IMR-90 (cell line): ENCODE measurements at regions not wholly inside any gene's neighbourhood (a gene's known extent, or its start where the extent isn't known, plus 50 kb on each side); places are given as distances from the start of the nearest gene placed in this dataset.

Source experiments
- ATAC-seq: fragments of 200-7000 bp; cut with Tn5 transposase; 2 replicates; pipeline ENCODE4 v1.9.1; 2020; ENCODE audit warnings: low read depth, mild to moderate bottlenecking, moderate library complexity
- BruUV-seq: library from RNA; stranded (reverse); fragments of 400-500 nt; replicated peaks from 2 replicates; lab custom pipeline; 2021; lab: Mats Ljungman, UMichigan
- CTCF ChIA-PET: fragments of 300-600 bp; formaldehyde crosslinking; extraction: SDS; loops from one replicate; lab custom pipeline; 2021; ENCODE audit warnings: antibody characterized with exemption; lab: Yijun Ruan, JAX
- POLR2A ChIA-PET: fragments of 300-600 bp; sonication (Branson Sonifier 250); formaldehyde crosslinking; loops from one replicate; lab custom pipeline; 2022; ENCODE audit warnings: antibody characterized with exemption; ENCODE audit not compliant: unreplicated experiment; lab: Charles Lee
- DNase-seq: peaks from one replicate; pipeline ENCODE4 v3.0.0; 2013
- H2AFZ ChIP-seq: replicated peaks from 2 replicates; pipeline ENCODE3; 2013; ENCODE audit warnings: low read length, mild to moderate bottlenecking; ENCODE audit not compliant: poor library complexity
- H2AK5ac ChIP-seq: 2 replicates; pipeline ENCODE4 v1.6.1; 2013; ENCODE audit warnings: low read depth, low read length, inconsistent platforms
- H2AK9ac ChIP-seq: replicated peaks from 2 replicates; pipeline ENCODE3; 2013; ENCODE audit warnings: mild to moderate bottlenecking, low read depth, low read length, moderate library complexity; ENCODE audit not compliant: poor library complexity
- H2BK120ac ChIP-seq: 2 replicates; pipeline ENCODE4 v1.6.1; 2013; ENCODE audit warnings: low read depth, low read length, inconsistent platforms
- H2BK15ac ChIP-seq: 3 replicates; pipeline ENCODE4 v1.6.1; 2013; ENCODE audit warnings: low read depth, low read length, inconsistent platforms
- H2BK20ac ChIP-seq: 2 replicates; pipeline ENCODE4 v1.6.1; 2013; ENCODE audit warnings: low read depth, mild to moderate bottlenecking, inconsistent platforms, low read length, moderate library complexity
- H2BK5ac ChIP-seq: 2 replicates; pipeline ENCODE4 v1.6.1; 2013; ENCODE audit warnings: mild to moderate bottlenecking, low read depth, low read length, inconsistent platforms; ENCODE audit not compliant: poor library complexity, severe bottlenecking
- H3K14ac ChIP-seq: replicated peaks from 2 replicates; pipeline ENCODE4 v1.6.1; 2013; ENCODE audit warnings: low read depth, low read length, inconsistent platforms
- H3K18ac ChIP-seq: 2 replicates; pipeline ENCODE4 v1.6.1; 2013; ENCODE audit warnings: low read depth, low read length, control low read depth
- H3K23ac ChIP-seq: 2 replicates; pipeline ENCODE4 v1.6.1; 2013; ENCODE audit warnings: low read depth, low read length, inconsistent platforms
- H3K27ac ChIP-seq: 2 replicates; pipeline ENCODE4 v1.5.1; 2013; ENCODE audit warnings: mild to moderate bottlenecking, control low read depth, low read length; ENCODE audit not compliant: insufficient read depth
- H3K27me3 ChIP-seq: 2 replicates; pipeline ENCODE4 v1.6.1; 2013; ENCODE audit warnings: low read length; ENCODE audit not compliant: control insufficient read depth, insufficient read depth
- H3K36me3 ChIP-seq: 2 replicates; pipeline ENCODE4 v1.6.1; 2013; ENCODE audit warnings: low read length, mixed read lengths; ENCODE audit not compliant: control insufficient read depth, insufficient read depth
- H3K4ac ChIP-seq: 2 replicates; pipeline ENCODE4 v1.6.1; 2013; ENCODE audit warnings: low read depth, low read length, inconsistent platforms
- H3K4me1 ChIP-seq: 2 replicates; pipeline ENCODE4 v1.6.1; 2013; ENCODE audit warnings: low read length, mixed read lengths; ENCODE audit not compliant: control insufficient read depth, insufficient read depth
- H3K4me2 ChIP-seq: 2 replicates; pipeline ENCODE4 v1.6.1; 2013; ENCODE audit warnings: low read depth, mild to moderate bottlenecking, control low read depth, low read length, moderate library complexity
- H3K4me3 ChIP-seq: 2 replicates; pipeline ENCODE4 v1.5.1; 2013; ENCODE audit warnings: low read depth, mild to moderate bottlenecking, control low read depth, low read length, moderate library complexity; ENCODE audit not compliant: insufficient read depth
- H3K56ac ChIP-seq: 2 replicates; pipeline ENCODE4 v1.6.1; 2013; ENCODE audit warnings: low read length, inconsistent platforms; ENCODE audit not compliant: insufficient read depth; ENCODE audit errors: extremely low read depth
- H3K79me1 ChIP-seq, 2 experiments: 2 replicates each; pipeline ENCODE4 v1.6.1; 2013; ENCODE audit warnings: low read length in 2 of 2, inconsistent platforms in 1 of 2, low read depth in 1 of 2
- H3K9ac ChIP-seq: 2 replicates; pipeline ENCODE4 v1.6.1; 2013; ENCODE audit warnings: low read depth, low read length, control low read depth
- H3K9me1 ChIP-seq: 2 replicates; pipeline ENCODE4 v1.6.1; 2013; ENCODE audit warnings: low read length, inconsistent platforms; ENCODE audit not compliant: insufficient read depth
- H3K9me3 ChIP-seq: 2 replicates; pipeline ENCODE4 v1.6.1; 2013; ENCODE audit warnings: low read length; ENCODE audit not compliant: control insufficient read depth, insufficient read depth
- H4K20me1 ChIP-seq: 2 replicates; pipeline ENCODE4 v1.6.1; 2013; ENCODE audit warnings: low read length, inconsistent platforms; ENCODE audit not compliant: insufficient read depth
- H4K5ac ChIP-seq: 2 replicates; pipeline ENCODE4 v1.6.1; 2013; ENCODE audit warnings: mild to moderate bottlenecking, low read depth, low read length, control low read depth
- H4K8ac ChIP-seq, 2 experiments: 2 replicates each; pipeline ENCODE4 v1.6.1; 2013; ENCODE audit warnings: low read depth in 2 of 2, low read length in 2 of 2, control low read depth in 1 of 2, inconsistent platforms in 1 of 2
- H4K91ac ChIP-seq: 2 replicates; pipeline ENCODE4 v1.6.1; 2013; ENCODE audit warnings: low read depth, low read length, inconsistent platforms; ENCODE audit not compliant: insufficient read depth
- BHLHE40 ChIP-seq: fragments of 150-350 bp; IDR thresholded peaks from 2 replicates; pipeline ENCODE4 v1.6.1; 2016; ENCODE audit warnings: mild to moderate bottlenecking, low read depth, low read length
- CEBPB ChIP-seq: IDR thresholded peaks from 2 replicates; pipeline ENCODE4 v1.6.1; 2012; ENCODE audit warnings: low read depth, low read length, improper control_type of control experiment
- CHD1 ChIP-seq: IDR thresholded peaks from 2 replicates; pipeline ENCODE4 v1.6.1; 2012; ENCODE audit warnings: low read depth, low read length, improper control_type of control experiment
- FOS ChIP-seq: fragments of 150-350 bp; IDR thresholded peaks from 2 replicates; pipeline ENCODE4 v1.6.1; 2016; ENCODE audit warnings: low read depth, low read length
- MAFK ChIP-seq: IDR thresholded peaks from 2 replicates; pipeline ENCODE4 v1.6.1; 2012; ENCODE audit warnings: low read depth, low read length, improper control_type of control experiment
- MXI1 ChIP-seq: IDR thresholded peaks from 2 replicates; pipeline ENCODE4 v1.6.1; 2012; ENCODE audit warnings: low read depth, mild to moderate bottlenecking, low read length, moderate library complexity, borderline replicate concordance
- POLR2A ChIP-seq: IDR thresholded peaks from 2 replicates; pipeline ENCODE4 v1.6.1; 2012; ENCODE audit warnings: mild to moderate bottlenecking, low read depth, low read length
- RAD21 ChIP-seq: IDR thresholded peaks from 2 replicates; pipeline ENCODE4 v1.6.1; 2012; ENCODE audit warnings: low read length, improper control_type of control experiment
- RCOR1 ChIP-seq: IDR thresholded peaks from 2 replicates; pipeline ENCODE4 v1.6.1; 2012; ENCODE audit warnings: mild to moderate bottlenecking, low read length, improper control_type of control experiment; ENCODE audit not compliant: insufficient replicate concordance
- SMC3 ChIP-seq: fragments of 150-350 bp; IDR thresholded peaks from 2 replicates; pipeline ENCODE4 v1.6.1; 2016; ENCODE audit warnings: low read depth, mild to moderate bottlenecking, antibody characterized with exemption, low read length, moderate library complexity
- WGBS, 2 experiments: methylation state at CpG; one replicate each; pipeline versions ENCODE4 v1.1.5 to v1.1.7; 2013; ENCODE audit warnings: missing lambda C conversion rate in 2 of 2; ENCODE audit not compliant: insufficient read length in 1 of 2; ENCODE audit errors: extremely low coverage in 2 of 2; 5-methylcytosine and 5-hydroxymethylcytosine counted together
- dilution Hi-C: fragments of 300-500 bp; cut with HindIII; formaldehyde crosslinking; loops from one replicate; pipeline ENCODE4 v1.14.3; 2018; ENCODE audit warnings: low sequenced_read_pairs; ENCODE audit not compliant: unreplicated experiment
- in situ Hi-C: fragments of 300-500 bp; cut with MboI; formaldehyde crosslinking; loops from 3 replicates; pipeline ENCODE4 v1.14.3; 2019; ENCODE audit warnings: low sequenced_read_pairs, inconsistent platforms, mixed read lengths
- intact Hi-C: fragments of 100-400 bp; cut with micrococcal nuclease; formaldehyde crosslinking; loops from 2 replicates; pipeline ENCODE4 v1.10.0; 2022
- TF ChIP-seq, protein P1 (sequence below): fragments of 150-350 bp; IDR thresholded peaks from 2 replicates; pipeline ENCODE4 v1.6.1; 2017; ENCODE audit warnings: mild to moderate bottlenecking, antibody characterized with exemption, low read length, low read depth
- TF ChIP-seq, protein P2 (sequence below): conservative IDR thresholded peaks from 2 replicates; pipeline ENCODE4 v1.5.1; 2012; ENCODE audit warnings: mild to moderate bottlenecking, low read depth, low read length, improper control_type of control experiment
- TF ChIP-seq, protein P3 (sequence below): fragments of 150-350 bp; IDR thresholded peaks from 2 replicates; pipeline ENCODE4 v1.6.1; 2016; ENCODE audit warnings: low read depth, mild to moderate bottlenecking, low read length, moderate library complexity, borderline replicate concordance

DNA sequence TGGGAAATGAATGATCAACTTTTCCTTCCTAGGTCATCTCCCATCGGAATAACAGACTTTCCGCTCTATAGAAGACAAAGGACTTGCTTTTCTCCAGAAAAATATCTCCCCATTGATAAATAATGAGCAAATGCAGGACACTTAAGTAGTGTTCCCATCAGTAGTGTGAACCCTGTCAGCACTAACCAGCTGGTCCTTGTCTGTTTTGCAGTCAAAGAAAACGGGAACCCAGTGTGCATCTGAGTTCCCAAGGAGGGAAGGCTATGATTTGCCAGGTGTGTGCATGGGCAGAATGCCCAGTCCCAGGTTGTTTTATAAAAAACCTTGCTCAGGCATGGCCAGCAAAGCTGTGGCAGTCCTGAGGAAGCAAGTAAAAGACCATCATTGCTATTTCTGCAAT is 256.5 kb upstream of the HMGA2 start:
- in situ Hi-C loops (no loop called here), intact Hi-C loops (loop anchor here (2.0 to 5.0 kb wide), 2 partner anchors 31 to 539 kb away; no protein-coding TSS in a partner anchor), dilution Hi-C loops (no loop called here)
- Histone ChIP-seq H3K18ac (peak overlapping the region; percentile 16), H3K36me3 (no peaks in the 10 kb centered on the region), H3K14ac (peak overlapping the region; percentile 46), H3K79me1 (peaks cover 0 to 24% of the 10 kb centered on the region in 2 experiments; a peak in 2 of 4 replicates), H3K4me3 (no peak overlapping the region), H2BK20ac (peak overlapping the region; percentile 95), H2AK9ac (no peak overlapping the region), H3K27me3 (no peaks in the 10 kb centered on the region), H2AK5ac (peak overlapping the region; percentile 83; the same call in 1 of the 2 replicates), H4K20me1 (peaks cover 6% of the 10 kb centered on the region; the same call in 1 of the 2 replicates), H2BK15ac (peak overlapping the region; percentile 66; the same call in 2 of the 3 replicates), H4K8ac (peak overlapping the region; percentile 26 to 82; a peak in 3 of 4 replicates), H3K23ac (peak overlapping the region; percentile 89), H4K5ac (peak overlapping the region; percentile 80), H2BK120ac (peak overlapping the region; percentile 95), H3K9ac (no peak overlapping the region), H2BK5ac (peak overlapping the region; percentile 98), H3K4me1 (peaks cover 20% of the 10 kb centered on the region), H4K91ac (peak overlapping the region; percentile 78), H3K56ac (no peak overlapping the region), H2AFZ (no peak overlapping the region), H3K4me2 (no peak overlapping the region), H3K27ac (peak overlapping the region; percentile 19; the same call in 1 of the 2 replicates), H3K9me3 (no peaks in the 10 kb centered on the region), H3K4ac (peak overlapping the region; percentile 92), H3K9me1 (peaks cover 12% of the 10 kb centered on the region)
- no peak for ATAC-seq
- TF ChIP-seq RCOR1, result no peak
- TF ChIP-seq, protein P1, sequence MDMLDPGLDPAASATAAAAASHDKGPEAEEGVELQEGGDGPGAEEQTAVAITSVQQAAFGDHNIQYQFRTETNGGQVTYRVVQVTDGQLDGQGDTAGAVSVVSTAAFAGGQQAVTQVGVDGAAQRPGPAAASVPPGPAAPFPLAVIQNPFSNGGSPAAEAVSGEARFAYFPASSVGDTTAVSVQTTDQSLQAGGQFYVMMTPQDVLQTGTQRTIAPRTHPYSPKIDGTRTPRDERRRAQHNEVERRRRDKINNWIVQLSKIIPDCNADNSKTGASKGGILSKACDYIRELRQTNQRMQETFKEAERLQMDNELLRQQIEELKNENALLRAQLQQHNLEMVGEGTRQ, result no peak
- TF ChIP-seq CEBPB, result no peak
- TF ChIP-seq CHD1, result no peak
- TF ChIP-seq, protein P2, sequence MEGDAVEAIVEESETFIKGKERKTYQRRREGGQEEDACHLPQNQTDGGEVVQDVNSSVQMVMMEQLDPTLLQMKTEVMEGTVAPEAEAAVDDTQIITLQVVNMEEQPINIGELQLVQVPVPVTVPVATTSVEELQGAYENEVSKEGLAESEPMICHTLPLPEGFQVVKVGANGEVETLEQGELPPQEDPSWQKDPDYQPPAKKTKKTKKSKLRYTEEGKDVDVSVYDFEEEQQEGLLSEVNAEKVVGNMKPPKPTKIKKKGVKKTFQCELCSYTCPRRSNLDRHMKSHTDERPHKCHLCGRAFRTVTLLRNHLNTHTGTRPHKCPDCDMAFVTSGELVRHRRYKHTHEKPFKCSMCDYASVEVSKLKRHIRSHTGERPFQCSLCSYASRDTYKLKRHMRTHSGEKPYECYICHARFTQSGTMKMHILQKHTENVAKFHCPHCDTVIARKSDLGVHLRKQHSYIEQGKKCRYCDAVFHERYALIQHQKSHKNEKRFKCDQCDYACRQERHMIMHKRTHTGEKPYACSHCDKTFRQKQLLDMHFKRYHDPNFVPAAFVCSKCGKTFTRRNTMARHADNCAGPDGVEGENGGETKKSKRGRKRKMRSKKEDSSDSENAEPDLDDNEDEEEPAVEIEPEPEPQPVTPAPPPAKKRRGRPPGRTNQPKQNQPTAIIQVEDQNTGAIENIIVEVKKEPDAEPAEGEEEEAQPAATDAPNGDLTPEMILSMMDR, result no peak
- TF ChIP-seq MAFK, result no peak
- TF ChIP-seq MXI1, result no peak
- TF ChIP-seq RAD21, result no peak
- TF ChIP-seq BHLHE40, result no peak
- no peak for TF ChIP-seq FOS
- TF ChIP-seq POLR2A, result no peak
- TF ChIP-seq SMC3, result no peak
- TF ChIP-seq, protein P3, sequence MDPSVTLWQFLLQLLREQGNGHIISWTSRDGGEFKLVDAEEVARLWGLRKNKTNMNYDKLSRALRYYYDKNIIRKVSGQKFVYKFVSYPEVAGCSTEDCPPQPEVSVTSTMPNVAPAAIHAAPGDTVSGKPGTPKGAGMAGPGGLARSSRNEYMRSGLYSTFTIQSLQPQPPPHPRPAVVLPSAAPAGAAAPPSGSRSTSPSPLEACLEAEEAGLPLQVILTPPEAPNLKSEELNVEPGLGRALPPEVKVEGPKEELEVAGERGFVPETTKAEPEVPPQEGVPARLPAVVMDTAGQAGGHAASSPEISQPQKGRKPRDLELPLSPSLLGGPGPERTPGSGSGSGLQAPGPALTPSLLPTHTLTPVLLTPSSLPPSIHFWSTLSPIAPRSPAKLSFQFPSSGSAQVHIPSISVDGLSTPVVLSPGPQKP, result no peak
- no TSS peak for BruUV-seq
- no CpG with 5 or more reads among the region's 3 CpGs for WGBS, 2 experiments
- ChIA-PET CTCF (no interaction called here), POLR2A (no interaction called here)
- no peak for DNase-seq
